Astrocyte of the cerebellum (primary cell): ENCODE measurements at regions not wholly inside any gene's neighbourhood (a gene's known extent, or its start where the extent isn't known, plus 50 kb on each side); places are given as distances from the start of the nearest gene placed in this dataset.

ENCODE experiments used
- DNase-seq: peaks from one replicate; pipeline ENCODE4 v3.0.0-alpha.2; 2011; ENCODE audit warnings: low read depth
- H3K4me3 ChIP-seq: 2 replicates; pipeline ENCODE4 v1.5.1; 2011; ENCODE audit warnings: mild to moderate bottlenecking, low read depth, low read length, moderate library complexity
- in situ Hi-C: cut with HindIII; loops from 2 replicates; pipeline ENCODE4 v1.10.0; 2017; ENCODE audit warnings: low sequenced_read_pairs
- TF ChIP-seq, protein P1 (sequence below): IDR thresholded peaks from 2 replicates; pipeline ENCODE4 v1.5.1; 2012; ENCODE audit warnings: low read length, low read depth, moderate library complexity, mild to moderate bottlenecking; ENCODE audit errors: missing control alignments

DNA sequence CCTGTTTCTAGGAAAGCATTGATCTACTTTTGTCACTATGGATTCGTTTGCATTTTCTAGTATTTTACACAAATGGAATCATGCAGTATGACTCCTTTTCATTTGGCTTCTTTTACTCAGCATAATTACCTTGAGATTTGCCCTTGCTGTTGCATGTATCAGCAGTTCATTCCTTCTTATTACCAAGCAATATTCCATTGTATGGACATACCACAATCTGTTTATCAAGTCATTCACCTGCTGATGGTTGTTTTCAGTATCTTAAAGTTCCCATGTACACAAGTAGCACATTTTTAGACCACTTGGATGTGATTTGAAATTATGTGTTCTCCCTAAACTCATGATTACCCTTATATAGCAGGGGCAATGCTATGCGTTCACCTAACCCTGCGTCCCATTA, 150.0 kb upstream of the UBE2E1 start:
- DNase-seq = no peak
- no peak overlapping the region for H3K4me3 ChIP-seq
- TF ChIP-seq, protein P1, sequence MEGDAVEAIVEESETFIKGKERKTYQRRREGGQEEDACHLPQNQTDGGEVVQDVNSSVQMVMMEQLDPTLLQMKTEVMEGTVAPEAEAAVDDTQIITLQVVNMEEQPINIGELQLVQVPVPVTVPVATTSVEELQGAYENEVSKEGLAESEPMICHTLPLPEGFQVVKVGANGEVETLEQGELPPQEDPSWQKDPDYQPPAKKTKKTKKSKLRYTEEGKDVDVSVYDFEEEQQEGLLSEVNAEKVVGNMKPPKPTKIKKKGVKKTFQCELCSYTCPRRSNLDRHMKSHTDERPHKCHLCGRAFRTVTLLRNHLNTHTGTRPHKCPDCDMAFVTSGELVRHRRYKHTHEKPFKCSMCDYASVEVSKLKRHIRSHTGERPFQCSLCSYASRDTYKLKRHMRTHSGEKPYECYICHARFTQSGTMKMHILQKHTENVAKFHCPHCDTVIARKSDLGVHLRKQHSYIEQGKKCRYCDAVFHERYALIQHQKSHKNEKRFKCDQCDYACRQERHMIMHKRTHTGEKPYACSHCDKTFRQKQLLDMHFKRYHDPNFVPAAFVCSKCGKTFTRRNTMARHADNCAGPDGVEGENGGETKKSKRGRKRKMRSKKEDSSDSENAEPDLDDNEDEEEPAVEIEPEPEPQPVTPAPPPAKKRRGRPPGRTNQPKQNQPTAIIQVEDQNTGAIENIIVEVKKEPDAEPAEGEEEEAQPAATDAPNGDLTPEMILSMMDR = no peak
- in situ Hi-C loops = no loop called here

DNA sequence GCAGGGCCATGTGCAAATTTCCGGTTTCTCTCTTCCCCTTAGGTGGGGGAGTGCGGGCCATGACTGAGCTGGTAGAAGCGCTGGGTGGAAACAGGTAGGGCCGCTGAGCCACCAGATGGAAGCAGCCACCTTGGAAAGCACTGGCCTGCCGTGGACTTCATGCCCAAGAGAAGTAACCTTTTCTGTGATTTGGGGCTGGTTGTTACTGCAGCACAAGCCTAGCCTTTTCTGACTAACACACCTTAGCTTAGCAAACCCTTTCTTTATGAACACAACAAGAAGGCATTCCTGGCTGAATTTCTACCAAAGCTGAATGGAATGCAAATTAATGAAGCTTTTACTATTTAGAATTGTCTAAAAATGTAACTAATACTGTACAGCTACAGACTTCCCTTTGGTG, 149.6 kb upstream of the UBE2E1 start:
- TF ChIP-seq, protein P1 = no peak
- no peak for DNase-seq
- no peak overlapping the region for H3K4me3 ChIP-seq
- in situ Hi-C loops = no loop called here

DNA sequence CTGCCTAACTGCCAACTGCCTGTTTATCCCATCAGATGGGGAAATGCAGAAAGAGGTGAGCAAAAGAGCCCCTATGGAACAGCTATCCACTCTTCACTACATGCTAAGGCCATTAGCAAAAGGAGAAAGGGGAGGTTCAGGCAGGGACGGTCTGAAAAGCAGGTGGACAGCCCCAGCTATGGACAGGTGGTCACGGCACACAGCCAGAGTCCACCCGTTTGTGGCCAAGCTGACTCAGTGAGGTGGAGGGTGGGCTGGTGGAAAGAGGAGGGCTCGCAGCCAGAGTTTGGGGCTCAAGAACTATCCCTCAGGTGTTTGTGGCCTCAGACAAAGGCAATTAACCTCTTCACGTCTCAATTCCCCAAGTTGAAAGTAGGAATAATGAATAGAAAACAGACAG, 148.9 kb upstream of the UBE2E1 start:
- DNase-seq = no peak
- H3K4me3 ChIP-seq = no peak overlapping the region
- in situ Hi-C loops = no loop called here
- TF ChIP-seq, protein P1 = no peak

DNA sequence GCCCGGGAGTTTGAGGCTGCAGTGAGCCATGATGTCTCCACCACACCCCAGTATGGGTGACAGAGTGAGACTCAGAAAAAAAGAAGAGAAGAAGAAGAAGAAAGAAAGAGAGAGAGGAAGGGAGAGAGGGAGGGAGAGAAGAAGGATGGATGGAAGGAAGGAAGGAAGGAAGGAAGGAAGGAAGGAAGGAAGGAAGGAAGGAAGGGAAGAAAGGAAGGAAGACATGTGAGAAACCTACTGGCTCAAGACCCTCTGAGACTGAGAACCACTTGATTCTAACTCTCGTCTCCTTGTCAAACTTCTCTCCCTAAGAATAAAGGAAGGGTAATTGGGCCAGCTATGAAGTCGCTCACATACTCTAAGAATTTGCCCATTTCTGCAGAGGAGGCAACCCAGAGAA, 148.1 kb upstream of the UBE2E1 start:
- TF ChIP-seq, protein P1 = no peak

DNA sequence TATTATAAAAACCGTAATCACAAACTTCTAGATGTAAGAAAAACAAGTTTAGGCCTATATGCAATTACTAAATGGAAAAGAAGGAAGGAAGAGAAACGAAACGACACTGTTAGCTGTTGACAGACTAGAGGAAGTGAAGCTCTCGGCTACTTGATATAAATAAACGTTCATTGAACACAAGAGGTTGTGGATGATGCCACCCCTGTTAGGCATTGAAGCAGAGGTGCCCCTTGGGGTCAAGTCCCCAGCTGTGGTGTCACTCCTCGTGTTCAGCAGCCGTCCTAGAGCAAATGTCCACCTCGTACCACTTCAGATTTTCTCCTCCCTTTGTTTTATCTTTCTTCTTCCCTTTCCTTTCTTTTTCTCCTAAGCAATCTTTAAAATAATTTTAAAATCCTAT, 146.5 kb upstream of the UBE2E1 start:
- in situ Hi-C loops = no loop called here
- no peak overlapping the region for H3K4me3 ChIP-seq
- TF ChIP-seq, protein P1 = no peak
- no peak for DNase-seq

More for the DNA sequence above, 148.1 kb upstream of the UBE2E1 start:
- DNase-seq = no peak
- in situ Hi-C loops = no loop called here
- H3K4me3 ChIP-seq = no peak overlapping the region

DNA sequence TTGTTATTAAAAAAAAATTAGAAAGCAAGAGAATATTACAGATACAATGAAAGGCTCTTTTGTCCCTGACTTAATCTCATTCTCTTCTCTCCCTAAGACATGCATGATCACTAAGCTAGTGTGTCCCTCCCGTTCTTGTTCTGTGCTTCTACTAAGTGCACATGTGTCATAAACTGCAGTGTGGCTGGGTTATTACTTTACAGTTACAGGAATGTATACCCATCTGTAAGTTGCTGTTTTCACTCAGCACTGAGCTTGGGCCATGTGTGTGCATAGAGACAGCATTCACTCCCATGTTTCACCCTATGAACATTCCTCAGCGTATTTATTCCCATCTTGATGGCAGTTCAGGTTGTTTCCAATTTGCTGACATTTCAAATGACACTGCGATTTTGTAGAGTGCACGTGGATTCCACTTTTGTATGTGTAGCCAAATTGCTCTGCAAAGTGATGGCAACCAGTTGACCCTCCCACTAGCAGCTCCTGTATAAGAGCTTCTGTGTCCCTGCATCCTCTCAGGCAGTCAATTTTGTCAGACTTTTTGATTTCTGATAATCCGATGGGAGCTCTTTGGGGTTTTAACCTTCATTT, 145.8 kb upstream of the UBE2E1 start:
- no peak for DNase-seq
- in situ Hi-C loops = no loop called here
- H3K4me3 ChIP-seq = no peak overlapping the region
- TF ChIP-seq, protein P1 = no peak
